Adipocyte (in vitro differentiated cells): ENCODE measurements at regions not wholly inside any gene's neighbourhood (a gene's known extent, or its start where the extent isn't known, plus 50 kb on each side); places are given as distances from the start of the nearest gene placed in this dataset.

ENCODE experiments used
- DNase-seq: peaks from one replicate; pipeline ENCODE4 v3.0.0-alpha.2; 2015; ENCODE audit warnings: low read depth
- H3K27me3 ChIP-seq: replicated peaks from 2 replicates; pipeline ENCODE4 v1.7.0; 2013; ENCODE audit warnings: mild to moderate bottlenecking, low read length, moderate library complexity; ENCODE audit not compliant: control insufficient read depth, insufficient read depth
- H3K36me3 ChIP-seq: 2 replicates; pipeline ENCODE4 v1.7.0; 2013; ENCODE audit warnings: low read length, mild to moderate bottlenecking, moderate library complexity; ENCODE audit not compliant: control insufficient read depth, insufficient read depth, severe bottlenecking
- H3K4me1 ChIP-seq: 2 replicates; pipeline ENCODE4 v1.7.0; 2013; ENCODE audit warnings: mild to moderate bottlenecking, low read length, moderate library complexity; ENCODE audit not compliant: control insufficient read depth, insufficient read depth
- H3K4me3 ChIP-seq: 2 replicates; pipeline ENCODE4 v1.7.0; 2013; ENCODE audit warnings: mild to moderate bottlenecking, low read length, moderate library complexity
- H3K9ac ChIP-seq: 2 replicates; pipeline ENCODE4 v1.7.0; 2013; ENCODE audit warnings: mild to moderate bottlenecking, low read length, moderate library complexity
- H3K9me3 ChIP-seq: 2 replicates; pipeline ENCODE4 v1.7.0; 2013; ENCODE audit warnings: mild to moderate bottlenecking, low read length, moderate library complexity; ENCODE audit not compliant: control insufficient read depth

- H3K4me3 ChIP-seq = no peak overlapping the region
- DNase-seq = no peak
- peaks cover 38% of the 10 kb centered on the region for H3K27me3 ChIP-seq
- H3K9me3 ChIP-seq = peaks cover 12% of the 10 kb centered on the region
- no peaks in the 10 kb centered on the region for H3K36me3 ChIP-seq
- peaks cover 2% of the 10 kb centered on the region for H3K4me1 ChIP-seq
- H3K9ac ChIP-seq = no peak overlapping the region
Measured at GRCh38 chr2:240210198-240210965, 69.9 kb upstream of the OTOS start.

- Histone ChIP-seq H3K9ac (no peak overlapping the region), H3K9me3 (peaks cover 7% of the 10 kb centered on the region), H3K4me1 (peaks cover 2% of the 10 kb centered on the region), H3K27me3 (peaks cover 45% of the 10 kb centered on the region), H3K36me3 (no peaks in the 10 kb centered on the region), H3K4me3 (no peak overlapping the region)
- no peak for DNase-seq
Measured at GRCh38 chr2:240211096-240211495, 70.6 kb upstream of the OTOS start.

GRCh38 chr2:240211598-240212424 lies 71.4 kb upstream of the OTOS start:
- Histone ChIP-seq H3K4me1 (peaks cover 2% of the 10 kb centered on the region), H3K4me3 (no peak overlapping the region), H3K27me3 (peaks cover 47% of the 10 kb centered on the region), H3K36me3 (no peaks in the 10 kb centered on the region), H3K9ac (no peak overlapping the region), H3K9me3 (peaks cover under 1% of the 10 kb centered on the region)
- no peak for DNase-seq

GRCh38 chr2:240212425-240213225 lies 72.2 kb upstream of the OTOS start:
- H3K9ac ChIP-seq = no peak overlapping the region
- peaks cover 48% of the 10 kb centered on the region for H3K27me3 ChIP-seq
- H3K4me1 ChIP-seq = peaks cover 2% of the 10 kb centered on the region
- no peaks in the 10 kb centered on the region for H3K9me3 ChIP-seq
- no peak for DNase-seq
- H3K36me3 ChIP-seq = no peaks in the 10 kb centered on the region
- no peak overlapping the region for H3K4me3 ChIP-seq

- Histone ChIP-seq H3K9me3 (no peaks in the 10 kb centered on the region), H3K4me3 (no peak overlapping the region), H3K9ac (no peak overlapping the region), H3K36me3 (no peaks in the 10 kb centered on the region), H3K27me3 (peaks cover 53% of the 10 kb centered on the region), H3K4me1 (peaks cover 2% of the 10 kb centered on the region)
- no peak for DNase-seq
Measured at GRCh38 chr2:240213226-240213475, 72.7 kb upstream of the OTOS start.

GRCh38 chr2:240213476-240214421 lies 73.3 kb upstream of the OTOS start:
- H3K4me1 ChIP-seq = peaks cover 2% of the 10 kb centered on the region
- H3K9me3 ChIP-seq = no peaks in the 10 kb centered on the region
- H3K9ac ChIP-seq = no peak overlapping the region
- peaks cover 59% of the 10 kb centered on the region for H3K27me3 ChIP-seq
- no peaks in the 10 kb centered on the region for H3K36me3 ChIP-seq
- DNase-seq = no peak
- no peak overlapping the region for H3K4me3 ChIP-seq

GRCh38 chr2:240214790-240215675 lies 74.6 kb upstream of the OTOS start:
- Histone ChIP-seq H3K9me3 (no peaks in the 10 kb centered on the region), H3K4me3 (no peak overlapping the region), H3K36me3 (no peaks in the 10 kb centered on the region), H3K27me3 (peaks cover 72% of the 10 kb centered on the region), H3K9ac (no peak overlapping the region), H3K4me1 (peaks cover 2% of the 10 kb centered on the region)
- no peak for DNase-seq

- H3K36me3 ChIP-seq = no peaks in the 10 kb centered on the region
- H3K27me3 ChIP-seq = peaks cover 70% of the 10 kb centered on the region
- no peaks in the 10 kb centered on the region for H3K9me3 ChIP-seq
- no peak overlapping the region for H3K4me3 ChIP-seq
- DNase-seq = no peak
- no peak overlapping the region for H3K9ac ChIP-seq
- peaks cover 2% of the 10 kb centered on the region for H3K4me1 ChIP-seq
Measured at GRCh38 chr2:240215676-240216051, 75.2 kb upstream of the OTOS start.

GRCh38 chr2:240216167-240216566 lies 75.7 kb upstream of the OTOS start:
- H3K4me1 ChIP-seq = peaks cover 2% of the 10 kb centered on the region

More at GRCh38 chr2:240216167-240216566, 75.7 kb upstream of the OTOS start:
- no peaks in the 10 kb centered on the region for H3K9me3 ChIP-seq
- H3K9ac ChIP-seq = no peak overlapping the region
- peaks cover 65% of the 10 kb centered on the region for H3K27me3 ChIP-seq
- H3K36me3 ChIP-seq = no peaks in the 10 kb centered on the region
- no peak for DNase-seq
- no peak overlapping the region for H3K4me3 ChIP-seq
